B cell (primary cell): ENCODE measurements at regions not wholly inside any gene's neighbourhood (a gene's known extent, or its start where the extent isn't known, plus 50 kb on each side); places are given as distances from the start of the nearest gene placed in this dataset.

Experiments used
- ATAC-seq: fragments of 200-7000 bp; cut with Tn5 transposase; one replicate; pipeline ENCODE4 v1.10.0; 2021; ENCODE audit warnings: low read depth, mild to moderate bottlenecking, moderate number of reproducible peaks, moderate library complexity
- CTCF ChIA-PET: fragments of 350-600 bp; sonication (Branson Sonifier 250); formaldehyde crosslinking; loops from one replicate; lab custom pipeline; 2021; ENCODE audit warnings: antibody characterized with exemption, inconsistent platforms; lab: Charles Lee
- POLR2A ChIA-PET: fragments of 350-600 bp; sonication (Branson Sonifier 250); formaldehyde crosslinking; loops from one replicate; lab custom pipeline; 2021; ENCODE audit warnings: antibody characterized with exemption; lab: Charles Lee
- DNase-seq: peaks from one replicate; pipeline ENCODE4 v3.0.0; 2013
- H2AFZ ChIP-seq: 2 replicates; pipeline ENCODE4 v1.6.1; 2012; ENCODE audit warnings: mild to moderate bottlenecking, low read depth, low read length; ENCODE audit not compliant: insufficient read depth, poor library complexity, severe bottlenecking
- H3K27ac ChIP-seq, 2 donors: 1 replicate in 1 of 2; 2 replicates in 1 of 2; pipeline ENCODE4 v1.5.1; 2012 to 2013; ENCODE audit warnings: low read length in 2 of 2, mild to moderate bottlenecking in 2 of 2, moderate library complexity in 1 of 2
- H3K27me3 ChIP-seq, 4 experiments: fragments of 200-600 bp in 1 of 4; sonication (generic) in 1 of 4; replicated peaks in 1 of 4; 1 replicate in 2 of 4; 2 replicates in 2 of 4; pipeline versions ENCODE4 v1.6.1 to v1.7.0; 2013 to 2016; ENCODE audit warnings: low read length in 3 of 4, mild to moderate bottlenecking in 2 of 4, mixed read lengths in 1 of 4, moderate library complexity in 1 of 4; ENCODE audit not compliant: insufficient read depth in 4 of 4, control insufficient read depth in 3 of 4; ENCODE audit errors: control extremely low read depth in 1 of 4
- H3K36me3 ChIP-seq, 2 experiments: replicated peaks in 1 of 2; 1 replicate in 1 of 2; 2 replicates in 1 of 2; pipeline versions ENCODE4 v1.6.1 to v1.7.1; 2013; ENCODE audit warnings: low read length in 1 of 2; ENCODE audit not compliant: insufficient read depth in 2 of 2, control insufficient read depth in 1 of 2; ENCODE audit errors: control extremely low read depth in 1 of 2, extremely low read depth in 1 of 2
- H3K4me1 ChIP-seq, 2 donors: fragments of 200-600 bp in 1 of 2; sonication (generic) in 1 of 2; 1 replicate in 1 of 2; 2 replicates in 1 of 2; pipeline versions ENCODE4 v1.5.1 to v1.6.1; 2013 to 2017; ENCODE audit warnings: low read length in 2 of 2; ENCODE audit not compliant: control insufficient read depth in 2 of 2, insufficient read depth in 2 of 2
- H3K4me2 ChIP-seq: replicated peaks from 2 replicates; pipeline ENCODE3; 2012; ENCODE audit warnings: mild to moderate bottlenecking, low read depth, low read length; ENCODE audit not compliant: poor library complexity, severe bottlenecking
- H3K4me3 ChIP-seq, 5 experiments: fragments of 200-600 bp in 1 of 5; sonication (generic) in 1 of 5; 1 replicate in 3 of 5; 2 replicates in 2 of 5; pipeline versions ENCODE4 v1.5.1 to v1.7.0; 2011 to 2016; ENCODE audit warnings: low read length in 4 of 5, mild to moderate bottlenecking in 4 of 5, low read depth in 2 of 5, control low read depth in 1 of 5, moderate library complexity in 1 of 5; ENCODE audit not compliant: insufficient read depth in 1 of 5; ENCODE audit errors: control extremely low read depth in 1 of 5, extremely low read depth in 1 of 5
- H3K79me2 ChIP-seq: fragments of 200-600 bp; sonication (generic); one replicate; pipeline ENCODE4 v1.6.0; 2016; ENCODE audit warnings: low read length; ENCODE audit not compliant: control insufficient read depth, insufficient read depth
- H3K9ac ChIP-seq: fragments of 200-600 bp; sonication (generic); 2 replicates; pipeline ENCODE4 v1.6.1; 2017; ENCODE audit warnings: mild to moderate bottlenecking, low read length, moderate library complexity
- H3K9me3 ChIP-seq, 3 donors: one replicate each; pipeline versions ENCODE4 v1.6.1 to v1.7.1; 2013; ENCODE audit warnings: low read length in 2 of 3; ENCODE audit not compliant: control insufficient read depth in 2 of 3, insufficient read depth in 1 of 3; ENCODE audit errors: control extremely low read depth in 1 of 3
- H4K20me1 ChIP-seq: 2 replicates; pipeline ENCODE4 v1.6.0; 2012; ENCODE audit warnings: mild to moderate bottlenecking, low read length; ENCODE audit not compliant: insufficient read depth, control insufficient read depth, poor library complexity, severe bottlenecking
- H3K27ac Mint-ChIP-seq: one replicate; pipeline ENCODE4 v1.8.0; 2021; ENCODE audit warnings: mixed read lengths
- H3K27me3 Mint-ChIP-seq: one replicate; pipeline ENCODE4 v1.8.0; 2021; ENCODE audit warnings: mixed read lengths
- H3K4me1 Mint-ChIP-seq: one replicate; pipeline ENCODE4 v1.8.0; 2021; ENCODE audit warnings: mixed read lengths
- H3K4me3 Mint-ChIP-seq: one replicate; pipeline ENCODE4 v1.8.0; 2021; ENCODE audit warnings: mixed read lengths
- H3K9me3 Mint-ChIP-seq: one replicate; pipeline ENCODE4 v1.8.0; 2022; ENCODE audit warnings: mixed read lengths; ENCODE audit not compliant: insufficient read depth
- CTCF ChIP-seq: fragments of 200-600 bp; IDR thresholded peaks from one replicate; pipeline ENCODE4 v1.8.0; 2022; ENCODE audit warnings: antibody characterized with exemption, mild to moderate bottlenecking
- EZH2 ChIP-seq: IDR thresholded peaks from 2 replicates; pipeline ENCODE4 v1.6.1; 2012; ENCODE audit warnings: borderline replicate concordance, low read depth, mild to moderate bottlenecking, moderate library complexity, low read length; ENCODE audit not compliant: insufficient read depth, poor library complexity, severe bottlenecking
- WGBS: methylation state at CpG from one replicate; pipeline ENCODE4 v1.1.5; 2013; ENCODE audit warnings: missing lambda C conversion rate; ENCODE audit not compliant: insufficient coverage; 5-methylcytosine and 5-hydroxymethylcytosine counted together
- intact Hi-C: fragments of 100-400 bp; cut with micrococcal nuclease; formaldehyde crosslinking; loops from one replicate; pipeline ENCODE4 v1.10.0; 2022

- no peak overlapping the region for H3K4me2 ChIP-seq
- 96% methylated on average over 13 of the region's 14 CpGs for WGBS
- peaks cover 9% of the 10 kb centered on the region for H3K27me3 Mint-ChIP-seq
- no peak overlapping the region for H3K4me3 ChIP-seq
- no peak overlapping the region for H2AFZ ChIP-seq
- intact Hi-C loops, result no loop called here
- no peak overlapping the region for H3K4me3 Mint-ChIP-seq
- H3K27ac ChIP-seq, result no peak overlapping the region
- peaks cover 2% of the 10 kb centered on the region for H3K9me3 Mint-ChIP-seq
- H3K9ac ChIP-seq, result no peak overlapping the region
- no peaks in the 10 kb centered on the region for H3K79me2 ChIP-seq
- H3K4me1 Mint-ChIP-seq, result no peaks in the 10 kb centered on the region
- no peaks in the 10 kb centered on the region for H4K20me1 ChIP-seq
- no peaks in the 10 kb centered on the region for H3K36me3 ChIP-seq
- DNase-seq, result no peak
- ChIA-PET POLR2A (no interaction called here), CTCF (no interaction called here)
- no peaks in the 10 kb centered on the region for H3K27me3 ChIP-seq
- no peak overlapping the region for H3K27ac Mint-ChIP-seq
- H3K9me3 ChIP-seq, result no peaks in the 10 kb centered on the region
- no peak for ATAC-seq
- TF ChIP-seq CTCF, result no peak
- no peak for TF ChIP-seq EZH2
- H3K4me1 ChIP-seq, result no peaks in the 10 kb centered on the region
These were observed 54.4 kb upstream of the TINAGL1 start for GRCh38 chr1:31521761-31522555.

GRCh38 chr1:31522556-31522845, 53.8 kb upstream of the TINAGL1 start:
- Mint-ChIP-seq H3K27ac (no peak overlapping the region), H3K4me3 (no peak overlapping the region), H3K27me3 (peaks cover 10% of the 10 kb centered on the region), H3K4me1 (no peaks in the 10 kb centered on the region), H3K9me3 (peaks cover 2% of the 10 kb centered on the region)
- DNase-seq (no peak), ATAC-seq (no peak)
- Histone ChIP-seq H3K4me2 (no peak overlapping the region), H3K4me1 (no peaks in the 10 kb centered on the region), H3K27ac (no peak overlapping the region), H3K27me3 (no peaks in the 10 kb centered on the region), H3K4me3 (no peak overlapping the region), H2AFZ (no peak overlapping the region), H4K20me1 (no peaks in the 10 kb centered on the region), H3K9ac (no peak overlapping the region), H3K36me3 (no peaks in the 10 kb centered on the region), H3K9me3 (no peaks in the 10 kb centered on the region), H3K79me2 (no peaks in the 10 kb centered on the region)
- POLR2A ChIA-PET, result no interaction called here
- intact Hi-C loops, result no loop called here
- CTCF ChIA-PET, result no interaction called here
- WGBS, result 43% methylated on average over 4 of the region's 5 CpGs
- no peak for TF ChIP-seq EZH2
- no peak for TF ChIP-seq CTCF
